Mesodermal cell (in vitro differentiated cells): ENCODE measurements at regions not wholly inside any gene's neighbourhood (a gene's known extent, or its start where the extent isn't known, plus 50 kb on each side); places are given as distances from the start of the nearest gene placed in this dataset.

ENCODE experiments used
- H3K27ac ChIP-seq: 2 replicates; pipeline ENCODE4 v1.7.0; 2013; ENCODE audit warnings: mild to moderate bottlenecking, low read depth, low read length, moderate library complexity; ENCODE audit not compliant: severe bottlenecking
- H3K36me3 ChIP-seq: 2 replicates; pipeline ENCODE4 v1.7.1; 2013; ENCODE audit warnings: mild to moderate bottlenecking, low read length, moderate library complexity; ENCODE audit not compliant: control insufficient read depth, insufficient read depth
- H3K4me1 ChIP-seq: one replicate; pipeline ENCODE4 v1.7.1; 2013; ENCODE audit warnings: mild to moderate bottlenecking, low read length; ENCODE audit not compliant: insufficient read depth, control insufficient read depth, poor library complexity, severe bottlenecking
- H3K4me3 ChIP-seq: 2 replicates; pipeline ENCODE4 v1.7.0; 2013; ENCODE audit warnings: low read length, control low read depth, mild to moderate bottlenecking; ENCODE audit not compliant: insufficient read depth, poor library complexity, severe bottlenecking; ENCODE audit errors: extremely low read depth
- H3K9me3 ChIP-seq: 2 replicates; pipeline ENCODE4 v1.7.1; 2013; ENCODE audit warnings: mild to moderate bottlenecking, low read length, moderate library complexity; ENCODE audit not compliant: control insufficient read depth
- WGBS, 2 experiments: methylation state at CpG; one replicate each; pipeline ENCODE4 v1.1.5; 2013; ENCODE audit warnings: missing lambda C conversion rate in 2 of 2; ENCODE audit not compliant: insufficient coverage in 2 of 2; 5-methylcytosine and 5-hydroxymethylcytosine counted together

DNA sequence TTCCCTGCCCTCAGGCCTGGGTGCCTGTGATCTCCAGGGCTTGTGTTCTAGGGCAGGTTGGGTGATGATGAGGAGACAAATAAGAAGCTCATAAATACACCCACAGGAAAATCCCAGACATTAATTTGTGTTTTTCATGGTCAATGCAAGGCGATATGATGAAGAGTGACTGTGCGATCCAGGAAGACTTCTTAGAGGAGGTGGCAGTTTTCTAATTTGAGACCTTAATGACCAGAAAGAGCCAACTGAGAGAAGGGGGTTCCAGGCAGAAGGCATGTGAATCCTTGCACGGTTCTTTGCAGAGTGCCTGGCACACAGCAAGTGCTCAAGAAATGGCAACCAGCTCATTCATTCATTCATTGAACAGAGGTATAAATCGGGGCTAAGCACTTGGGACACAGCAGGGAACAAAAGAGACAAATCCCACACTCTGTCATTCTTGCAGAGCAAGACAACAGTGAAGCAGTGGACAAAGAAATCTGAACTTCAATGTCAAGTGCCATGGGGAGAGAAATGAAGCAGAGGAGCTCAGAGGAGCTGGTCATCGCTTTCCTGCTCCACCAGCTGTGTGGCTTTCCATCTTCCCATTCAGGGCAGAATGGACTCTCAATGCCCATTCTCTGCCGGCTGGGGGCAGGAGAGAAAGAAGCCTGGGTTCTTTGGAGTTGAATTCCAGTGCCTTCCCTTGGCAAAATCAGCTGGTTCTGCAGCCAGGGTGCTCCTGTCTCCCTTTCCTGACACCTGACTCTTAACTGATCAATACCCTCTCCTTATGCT, 128.3 kb downstream of the AACS start:
- Histone ChIP-seq H3K27ac (no peak overlapping the region), H3K4me1 (peaks cover 4% of the 10 kb centered on the region), H3K4me3 (no peak overlapping the region), H3K9me3 (no peaks in the 10 kb centered on the region), H3K36me3 (no peaks in the 10 kb centered on the region)
- 54 to 56% methylated on average over 5 to 6 of the region's 6 CpGs for WGBS, 2 experiments

- H3K4me3 ChIP-seq = no peak overlapping the region
- 6 to 16% methylated on average over 14 to 17 of the region's 19 CpGs for WGBS, 2 experiments
- H3K27ac ChIP-seq = peak overlapping the region; percentile 23
- H3K4me1 ChIP-seq = no peaks in the 10 kb centered on the region
- H3K9me3 ChIP-seq = no peaks in the 10 kb centered on the region
- H3K36me3 ChIP-seq = no peaks in the 10 kb centered on the region
These were observed 129.0 kb downstream of the AACS start for GRCh38 chr12:125194163-125194773.

DNA sequence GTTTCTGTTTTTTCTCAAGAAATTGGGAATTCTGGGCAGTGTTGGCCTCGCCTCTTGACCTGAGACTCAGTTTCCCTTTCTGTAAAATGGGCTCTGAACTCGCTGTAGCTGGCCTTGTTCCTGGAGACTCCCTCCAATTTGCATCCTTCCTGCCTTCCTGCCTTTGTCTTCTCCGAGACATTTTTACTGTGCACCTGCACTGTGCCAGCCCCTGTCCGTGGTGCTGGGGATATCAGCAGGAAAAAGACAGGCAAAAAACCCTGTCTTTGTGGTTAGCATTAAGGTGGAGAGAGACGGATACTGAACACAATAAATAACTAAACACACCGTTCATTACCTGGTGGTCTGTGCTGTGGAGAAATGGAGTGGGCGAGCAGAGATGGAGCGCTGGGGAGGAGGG, 129.8 kb downstream of the AACS start:
- Histone ChIP-seq H3K4me3 (no peak overlapping the region), H3K9me3 (no peaks in the 10 kb centered on the region), H3K36me3 (no peaks in the 10 kb centered on the region), H3K4me1 (no peaks in the 10 kb centered on the region), H3K27ac (no peak overlapping the region)
- 74 to 78% methylated on average over 3 of the region's 8 CpGs for WGBS, 2 experiments

GRCh38 chr12:125197326-125197725, 132.1 kb downstream of the AACS start:
- Histone ChIP-seq H3K4me3 (no peak overlapping the region), H3K4me1 (no peaks in the 10 kb centered on the region), H3K27ac (no peak overlapping the region), H3K9me3 (no peaks in the 10 kb centered on the region), H3K36me3 (no peaks in the 10 kb centered on the region)
- WGBS, 2 experiments = 100% methylated on average over 2 of the region's 4 CpGs; no CpG with 5 or more reads in 1 of the 2 experiments

GRCh38 chr12:125198652-125199051, 133.4 kb downstream of the AACS start:
- Histone ChIP-seq H3K36me3 (no peaks in the 10 kb centered on the region), H3K4me3 (no peak overlapping the region), H3K9me3 (no peaks in the 10 kb centered on the region), H3K4me1 (no peaks in the 10 kb centered on the region), H3K27ac (no peak overlapping the region)
- 59 to 83% methylated on average over 1 to 2 of the region's 4 CpGs for WGBS, 2 experiments

DNA sequence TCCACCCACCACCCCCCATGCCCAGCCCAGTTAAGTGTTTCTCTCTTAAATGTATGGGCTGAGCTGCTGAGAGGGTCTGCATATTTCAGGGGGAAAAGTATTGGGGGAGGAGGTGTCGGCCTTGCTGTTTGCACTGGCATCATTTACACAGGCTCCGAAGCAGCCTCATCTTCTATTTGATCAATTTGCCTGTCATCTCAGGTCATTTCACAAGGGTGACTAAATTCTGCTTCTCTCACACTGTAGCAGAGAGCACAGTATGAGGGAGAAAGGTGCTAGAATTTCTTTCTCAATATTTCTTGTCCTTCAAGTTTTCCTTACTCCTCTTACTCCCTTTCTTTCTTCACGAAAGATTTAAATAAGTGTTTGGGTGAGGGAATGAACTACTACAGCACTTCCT, 135.9 kb downstream of the AACS start:
- 100% methylated on average over 1 of the region's 3 CpGs; no CpG with 5 or more reads in 1 of the 2 experiments for WGBS, 2 experiments
- H3K9me3 ChIP-seq = no peaks in the 10 kb centered on the region
- H3K36me3 ChIP-seq = no peaks in the 10 kb centered on the region
- no peaks in the 10 kb centered on the region for H3K4me1 ChIP-seq
- H3K27ac ChIP-seq = no peak overlapping the region
- no peak overlapping the region for H3K4me3 ChIP-seq

GRCh38 chr12:125201940-125202339, 136.7 kb downstream of the AACS start:
- Histone ChIP-seq H3K4me3 (no peak overlapping the region), H3K36me3 (no peaks in the 10 kb centered on the region), H3K4me1 (no peaks in the 10 kb centered on the region), H3K9me3 (no peaks in the 10 kb centered on the region), H3K27ac (no peak overlapping the region)
- WGBS, 2 experiments = 100% methylated on average over 1 of the region's 2 CpGs; no CpG with 5 or more reads in 1 of the 2 experiments

GRCh38 chr12:125202421-125202820, 137.2 kb downstream of the AACS start:
- Histone ChIP-seq H3K4me1 (no peaks in the 10 kb centered on the region), H3K4me3 (no peak overlapping the region), H3K36me3 (no peaks in the 10 kb centered on the region), H3K9me3 (no peaks in the 10 kb centered on the region), H3K27ac (no peak overlapping the region)
- WGBS, 2 experiments = 88 to 100% methylated on average over 1 of the region's 1 CpG

GRCh38 chr12:125203145-125203765, 138.0 kb downstream of the AACS start:
- Histone ChIP-seq H3K36me3 (no peaks in the 10 kb centered on the region), H3K4me1 (no peaks in the 10 kb centered on the region), H3K27ac (no peak overlapping the region), H3K9me3 (no peaks in the 10 kb centered on the region), H3K4me3 (no peak overlapping the region)
- WGBS, 2 experiments = 80% methylated on average over 1 of the region's 1 CpG; no CpG with 5 or more reads in 1 of the 2 experiments

GRCh38 chr12:125205386-125205785, 140.2 kb downstream of the AACS start:
- WGBS, 2 experiments = 86 to 88% methylated on average over 5 of the region's 5 CpGs
- Histone ChIP-seq H3K9me3 (no peaks in the 10 kb centered on the region), H3K4me1 (no peaks in the 10 kb centered on the region), H3K4me3 (no peak overlapping the region), H3K27ac (no peak overlapping the region), H3K36me3 (no peaks in the 10 kb centered on the region)

DNA sequence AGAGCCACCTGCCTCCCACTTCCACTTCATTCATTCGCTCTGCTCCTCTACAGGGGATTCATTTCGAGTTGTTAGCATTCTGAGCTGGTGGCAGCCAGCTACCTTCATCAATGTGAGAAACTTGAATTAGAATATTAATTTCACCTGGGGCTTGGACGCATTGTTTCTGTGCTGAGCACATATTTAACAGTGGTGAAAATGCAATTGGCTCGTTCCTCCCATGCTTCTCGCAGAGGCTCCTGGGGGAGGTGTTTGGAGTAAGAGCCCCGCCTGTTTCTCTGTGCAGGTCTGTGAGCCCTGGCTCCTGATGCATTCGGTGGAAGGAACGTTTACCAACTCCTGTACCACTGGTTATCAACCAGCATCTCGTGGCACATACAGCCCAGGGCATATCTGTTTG, 141.5 kb downstream of the AACS start:
- Histone ChIP-seq H3K4me3 (no peak overlapping the region), H3K27ac (no peak overlapping the region), H3K36me3 (no peaks in the 10 kb centered on the region), H3K9me3 (no peaks in the 10 kb centered on the region), H3K4me1 (no peaks in the 10 kb centered on the region)
- WGBS, 2 experiments = 83% methylated on average over 6 to 7 of the region's 9 CpGs
